ENCODE measurements at regions not wholly inside any gene's neighbourhood (a gene's known extent, or its start where the extent isn't known, plus 50 kb on each side); places are given as distances from the start of the nearest gene placed in this dataset.

GRCh38 chr1:78790174-78790573 lies 140.5 kb downstream of the IFI44 start:
- TF ChIP-seq CTCF (IDR thresholded peaks at IDR 0.05) (no peak), EZH2 (IDR thresholded peaks at IDR 0.05; ENCODE audit: borderline replicate concordance, insufficient read depth, low read depth, low read length, poor library complexity, severe bottlenecking) (no peak)
- H3K27ac Mint-ChIP-seq, result no peak overlapping the region
- no peaks in the 10 kb centered on the region for H3K4me1 Mint-ChIP-seq
- H3K9me3 Mint-ChIP-seq (ENCODE audit: insufficient read depth), result no peaks in the 10 kb centered on the region
- H3K27ac ChIP-seq (ENCODE audit: low read length in 2 of 2), result no peak overlapping the region
- no peak overlapping the region for H3K4me2 ChIP-seq (replicated peaks; ENCODE audit: low read depth, low read length, poor library complexity, severe bottlenecking)
- no peaks in the 10 kb centered on the region for H3K9me3 ChIP-seq (ENCODE audit: control extremely low read depth in 1 of 3, control insufficient read depth in 2 of 3, insufficient read depth in 1 of 3, low read length in 2 of 3)
- ChIA-PET POLR2A (no interaction called here), CTCF (no interaction called here)
- H3K4me3 ChIP-seq (ENCODE audit: control extremely low read depth in 1 of 5, extremely low read depth in 1 of 5, insufficient read depth in 1 of 5, low read depth in 2 of 5, low read length in 4 of 5), result no peak overlapping the region
- ATAC-seq (ENCODE audit: low read depth), result no peak
- no CpG with 5 or more reads among the region's 3 CpGs for WGBS (ENCODE audit: insufficient coverage)
- no peaks in the 10 kb centered on the region for H4K20me1 ChIP-seq (ENCODE audit: control insufficient read depth, insufficient read depth, low read length, poor library complexity, severe bottlenecking)
- H3K4me3 Mint-ChIP-seq, result no peak overlapping the region
- H3K27me3 ChIP-seq (replicated peaks in 1 of 4; ENCODE audit: control extremely low read depth in 1 of 4, control insufficient read depth in 3 of 4, insufficient read depth in 4 of 4, low read length in 3 of 4), result no peaks in the 10 kb centered on the region
- no peak overlapping the region for H3K9ac ChIP-seq (ENCODE audit: low read length)
- H3K4me1 ChIP-seq (ENCODE audit: control insufficient read depth in 2 of 2, insufficient read depth in 2 of 2, low read length in 2 of 2), result no peaks in the 10 kb centered on the region
- H3K27me3 Mint-ChIP-seq, result no peaks in the 10 kb centered on the region
- intact Hi-C loops (cut with micrococcal nuclease), result no loop called here
- no peaks in the 10 kb centered on the region for H3K79me2 ChIP-seq (ENCODE audit: control insufficient read depth, insufficient read depth, low read length)
- H2AFZ ChIP-seq (ENCODE audit: insufficient read depth, low read depth, low read length, poor library complexity, severe bottlenecking), result no peak overlapping the region
- H3K36me3 ChIP-seq (replicated peaks in 1 of 2; ENCODE audit: control extremely low read depth in 1 of 2, control insufficient read depth in 1 of 2, extremely low read depth in 1 of 2, insufficient read depth in 2 of 2, low read length in 1 of 2), result no peaks in the 10 kb centered on the region
- no peak for DNase-seq

GRCh38 chr1:78792756-78793155 lies 143.1 kb downstream of the IFI44 start:
- no peaks in the 10 kb centered on the region for H4K20me1 ChIP-seq (ENCODE audit: control insufficient read depth, insufficient read depth, low read length, poor library complexity, severe bottlenecking)
- H3K4me1 ChIP-seq (ENCODE audit: control insufficient read depth in 2 of 2, insufficient read depth in 2 of 2, low read length in 2 of 2), result no peaks in the 10 kb centered on the region
- H3K27me3 ChIP-seq (replicated peaks in 1 of 4; ENCODE audit: control extremely low read depth in 1 of 4, control insufficient read depth in 3 of 4, insufficient read depth in 4 of 4, low read length in 3 of 4), result no peaks in the 10 kb centered on the region
- TF ChIP-seq CTCF (IDR thresholded peaks at IDR 0.05) (no peak), EZH2 (IDR thresholded peaks at IDR 0.05; ENCODE audit: borderline replicate concordance, insufficient read depth, low read depth, low read length, poor library complexity, severe bottlenecking) (no peak)
- Mint-ChIP-seq H3K4me1 (no peaks in the 10 kb centered on the region), H3K4me3 (no peak overlapping the region), H3K27me3 (no peaks in the 10 kb centered on the region), H3K9me3 (ENCODE audit: insufficient read depth) (no peaks in the 10 kb centered on the region), H3K27ac (no peak overlapping the region)
- no peaks in the 10 kb centered on the region for H3K79me2 ChIP-seq (ENCODE audit: control insufficient read depth, insufficient read depth, low read length)
- no peak overlapping the region for H3K9ac ChIP-seq (ENCODE audit: low read length)
- no peak overlapping the region for H3K27ac ChIP-seq (ENCODE audit: low read length in 2 of 2)
- DNase-seq (no peak), ATAC-seq (ENCODE audit: low read depth) (no peak)
- H3K9me3 ChIP-seq (ENCODE audit: control extremely low read depth in 1 of 3, control insufficient read depth in 2 of 3, insufficient read depth in 1 of 3, low read length in 2 of 3), result no peaks in the 10 kb centered on the region
- WGBS (ENCODE audit: insufficient coverage), result no CpG with 5 or more reads among the region's 1 CpG
- POLR2A ChIA-PET, result no interaction called here
- CTCF ChIA-PET, result no interaction called here
- no peak overlapping the region for H2AFZ ChIP-seq (ENCODE audit: insufficient read depth, low read depth, low read length, poor library complexity, severe bottlenecking)
- no peaks in the 10 kb centered on the region for H3K36me3 ChIP-seq (replicated peaks in 1 of 2; ENCODE audit: control extremely low read depth in 1 of 2, control insufficient read depth in 1 of 2, extremely low read depth in 1 of 2, insufficient read depth in 2 of 2, low read length in 1 of 2)
- no peak overlapping the region for H3K4me2 ChIP-seq (replicated peaks; ENCODE audit: low read depth, low read length, poor library complexity, severe bottlenecking)
- intact Hi-C loops (cut with micrococcal nuclease), result no loop called here
- H3K4me3 ChIP-seq (ENCODE audit: control extremely low read depth in 1 of 5, extremely low read depth in 1 of 5, insufficient read depth in 1 of 5, low read depth in 2 of 5, low read length in 4 of 5), result no peak overlapping the region

Data from B cell (primary cell).